Adrenal gland (tissue), 5 donors: ENCODE measurements at regions not wholly inside any gene's neighbourhood (a gene's known extent, or its start where the extent isn't known, plus 50 kb on each side); places are given as distances from the start of the nearest gene placed in this dataset.

Source experiments
- CTCF ChIP-seq, 6 experiments: fragments of 450-650 bp in 4 of 6; fragments of 200-600 bp in 2 of 6; sonication (generic) in 1 of 6; IDR thresholded peaks; 1 replicate in 5 of 6; 2 replicates in 1 of 6; pipeline versions ENCODE4 v1.5.1 to v1.8.0; 2016 to 2021; ENCODE audit warnings: antibody characterized with exemption in 6 of 6, mild to moderate bottlenecking in 2 of 6, moderate library complexity in 1 of 6
- POLR2A ChIP-seq, 2 donors: fragments of 450-650 bp; IDR thresholded peaks; one replicate each; pipeline ENCODE4 v1.6.1; 2017; ENCODE audit warnings: antibody characterized with exemption in 2 of 2, mild to moderate bottlenecking in 2 of 2, moderate library complexity in 1 of 2
- donor health status: DM: no; HTN: no; CAD: no.

GRCh38 chr9:99312736-99313135 is 90.7 kb downstream of the SEC61B start:
- TF ChIP-seq CTCF (IDR thresholded peaks at IDR 0.05) (no peak), POLR2A (IDR thresholded peaks at IDR 0.05) (no peak)
